Gastrocnemius medialis (tissue), 4 donors: ENCODE measurements at regions not wholly inside any gene's neighbourhood (a gene's known extent, or its start where the extent isn't known, plus 50 kb on each side); places are given as distances from the start of the nearest gene placed in this dataset.

Experiments used
- ATAC-seq, 2 donors: fragments of 150-250 bp; one replicate each; pipeline ENCODE4 v1.9.1; 2016
- DNase-seq, 2 donors: peaks; one replicate each; pipeline ENCODE4 v3.0.0-alpha.2; 2019
- H3K27ac ChIP-seq, 4 donors: fragments of 200-600 bp; sonication (generic); 1 replicate in 1 of 4; 2 replicates in 3 of 4; pipeline ENCODE4 v1.5.1; 2016 to 2018; ENCODE audit warnings: mild to moderate bottlenecking in 2 of 4, moderate library complexity in 1 of 4
- H3K27me3 ChIP-seq, 3 donors: fragments of 200-600 bp; sonication (generic) in 2 of 3; 1 replicate in 1 of 3; 2 replicates in 2 of 3; pipeline versions ENCODE4 v1.5.1 to v1.6.0; 2016 to 2019; ENCODE audit warnings: mild to moderate bottlenecking in 1 of 3, moderate library complexity in 1 of 3
- H3K36me3 ChIP-seq, 2 donors: fragments of 200-600 bp; sonication (generic) in 1 of 2; one replicate each; pipeline ENCODE4 v1.5.1; 2017 to 2018
- H3K4me1 ChIP-seq, 2 donors: fragments of 200-600 bp; sonication (generic) in 1 of 2; one replicate each; pipeline ENCODE4 v1.5.1; 2016 to 2017; ENCODE audit warnings: mild to moderate bottlenecking in 2 of 2
- H3K4me3 ChIP-seq, 4 donors: fragments of 200-600 bp; sonication (generic) in 3 of 4; 1 replicate in 1 of 4; 2 replicates in 3 of 4; pipeline ENCODE4 v1.5.1; 2016 to 2019; ENCODE audit warnings: mild to moderate bottlenecking in 2 of 4
- H3K9me3 ChIP-seq, 3 donors: fragments of 200-600 bp; sonication (generic) in 2 of 3; 1 replicate in 1 of 3; 2 replicates in 2 of 3; pipeline ENCODE4 v1.5.1; 2016 to 2019
- CTCF ChIP-seq, 5 experiments: fragments of 450-650 bp in 3 of 5; fragments of 200-600 bp in 2 of 5; sonication (generic) in 2 of 5; IDR thresholded peaks in 4 of 5; conservative IDR thresholded peaks in 1 of 5; 1 replicate in 4 of 5; 2 replicates in 1 of 5; pipeline ENCODE4 v1.5.1; 2016 to 2019; ENCODE audit warnings: antibody characterized with exemption in 5 of 5, mild to moderate bottlenecking in 3 of 5, moderate library complexity in 3 of 5
- POLR2A ChIP-seq, 2 donors: fragments of 450-650 bp; IDR thresholded peaks; one replicate each; pipeline ENCODE4 v1.6.1; 2017; ENCODE audit warnings: antibody characterized with exemption in 2 of 2, mild to moderate bottlenecking in 2 of 2, moderate library complexity in 2 of 2
- in situ Hi-C, 4 donors: fragments of 200-750 bp; cut with MboI; loops; one replicate each; pipeline versions ENCODE4 v1.15.0 to v1.8.0; 2017; ENCODE audit warnings: low sequenced_read_pairs in 4 of 4
- intact Hi-C: fragments of 100-400 bp; cut with DNase I; formaldehyde crosslinking; loops from one replicate; pipeline ENCODE4 v1.15.1; 2023; ENCODE audit warnings: low total_unique reads

GRCh38 chr18:61076986-61077385 is 256.2 kb upstream of the CDH20 start:
- no peak for ATAC-seq
- no peaks in the 10 kb centered on the region for H3K4me1 ChIP-seq
- H3K36me3 ChIP-seq = no peaks in the 10 kb centered on the region
- H3K4me3 ChIP-seq = no peak overlapping the region
- H3K27ac ChIP-seq = no peak overlapping the region
- intact Hi-C loops = no loop called here
- no peak for TF ChIP-seq POLR2A (IDR thresholded peaks at IDR 0.05)
- no peak for TF ChIP-seq CTCF (IDR thresholded peaks at IDR 0.05 in 4 of 5, conservative IDR thresholded peaks at IDR 0.05 in 1 of 5)
- no peaks in the 10 kb centered on the region for H3K9me3 ChIP-seq
- no peaks in the 10 kb centered on the region for H3K27me3 ChIP-seq
- DNase-seq = no peak
- in situ Hi-C loops = loop anchor here in 1 of 4 donors (25.0 kb wide), 2 partner anchors 435 to 1060 kb away; no protein-coding TSS in a partner anchor

- in situ Hi-C loops = loop anchor here in 1 of 4 donors (25.0 kb wide), 2 partner anchors 433 to 1058 kb away; no protein-coding TSS in a partner anchor
- TF ChIP-seq POLR2A (IDR thresholded peaks at IDR 0.05) (no peak), CTCF (IDR thresholded peaks at IDR 0.05 in 4 of 5, conservative IDR thresholded peaks at IDR 0.05 in 1 of 5) (no peak)
- no peak overlapping the region for H3K27ac ChIP-seq
- no peaks in the 10 kb centered on the region for H3K36me3 ChIP-seq
- H3K4me3 ChIP-seq = no peak overlapping the region
- no peak for DNase-seq
- intact Hi-C loops = no loop called here
- H3K27me3 ChIP-seq = no peaks in the 10 kb centered on the region
- H3K9me3 ChIP-seq = no peaks in the 10 kb centered on the region
- ATAC-seq = no peak
- no peaks in the 10 kb centered on the region for H3K4me1 ChIP-seq
These were observed 253.5 kb upstream of the CDH20 start for GRCh38 chr18:61079714-61080113.

- Histone ChIP-seq H3K27me3 (no peaks in the 10 kb centered on the region), H3K27ac (no peak overlapping the region), H3K9me3 (no peaks in the 10 kb centered on the region), H3K36me3 (no peaks in the 10 kb centered on the region), H3K4me1 (no peaks in the 10 kb centered on the region), H3K4me3 (no peak overlapping the region)
- TF ChIP-seq POLR2A (IDR thresholded peaks at IDR 0.05) = no peak
- TF ChIP-seq CTCF (IDR thresholded peaks at IDR 0.05 in 4 of 5, conservative IDR thresholded peaks at IDR 0.05 in 1 of 5) = no peak
- in situ Hi-C loops (loop anchor here in 1 of 4 donors (25.0 kb wide), 2 partner anchors 431 to 1056 kb away; no protein-coding TSS in a partner anchor), intact Hi-C loops (no loop called here)
- DNase-seq (no peak), ATAC-seq (no peak)
These were observed 252.2 kb upstream of the CDH20 start for GRCh38 chr18:61080954-61081528.

- no peaks in the 10 kb centered on the region for H3K36me3 ChIP-seq
- H3K4me1 ChIP-seq = no peaks in the 10 kb centered on the region
- in situ Hi-C loops = loop anchor here in 1 of 4 donors (25.0 kb wide), 2 partner anchors 429 to 1054 kb away; no protein-coding TSS in a partner anchor
- no peaks in the 10 kb centered on the region for H3K27me3 ChIP-seq
- no peaks in the 10 kb centered on the region for H3K9me3 ChIP-seq
- intact Hi-C loops = no loop called here
- DNase-seq = no peak
- no peak overlapping the region for H3K27ac ChIP-seq
- ATAC-seq = no peak
- no peak overlapping the region for H3K4me3 ChIP-seq
- TF ChIP-seq POLR2A (IDR thresholded peaks at IDR 0.05) (no peak), CTCF (IDR thresholded peaks at IDR 0.05 in 4 of 5, conservative IDR thresholded peaks at IDR 0.05 in 1 of 5) (no peak)
These were observed 250.1 kb upstream of the CDH20 start for GRCh38 chr18:61082976-61083630.
